ENCODE measurements at regions not wholly inside any gene's neighbourhood (a gene's known extent, or its start where the extent isn't known, plus 50 kb on each side); places are given as distances from the start of the nearest gene placed in this dataset.

- TF ChIP-seq POLR2A (IDR thresholded peaks at IDR 0.05), result no peak
- TF ChIP-seq, protein P1, sequence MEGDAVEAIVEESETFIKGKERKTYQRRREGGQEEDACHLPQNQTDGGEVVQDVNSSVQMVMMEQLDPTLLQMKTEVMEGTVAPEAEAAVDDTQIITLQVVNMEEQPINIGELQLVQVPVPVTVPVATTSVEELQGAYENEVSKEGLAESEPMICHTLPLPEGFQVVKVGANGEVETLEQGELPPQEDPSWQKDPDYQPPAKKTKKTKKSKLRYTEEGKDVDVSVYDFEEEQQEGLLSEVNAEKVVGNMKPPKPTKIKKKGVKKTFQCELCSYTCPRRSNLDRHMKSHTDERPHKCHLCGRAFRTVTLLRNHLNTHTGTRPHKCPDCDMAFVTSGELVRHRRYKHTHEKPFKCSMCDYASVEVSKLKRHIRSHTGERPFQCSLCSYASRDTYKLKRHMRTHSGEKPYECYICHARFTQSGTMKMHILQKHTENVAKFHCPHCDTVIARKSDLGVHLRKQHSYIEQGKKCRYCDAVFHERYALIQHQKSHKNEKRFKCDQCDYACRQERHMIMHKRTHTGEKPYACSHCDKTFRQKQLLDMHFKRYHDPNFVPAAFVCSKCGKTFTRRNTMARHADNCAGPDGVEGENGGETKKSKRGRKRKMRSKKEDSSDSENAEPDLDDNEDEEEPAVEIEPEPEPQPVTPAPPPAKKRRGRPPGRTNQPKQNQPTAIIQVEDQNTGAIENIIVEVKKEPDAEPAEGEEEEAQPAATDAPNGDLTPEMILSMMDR (IDR thresholded peaks at IDR 0.05), result no peak
Observed at GRCh38 chr5:4188704-4189103, 593.1 kb downstream of the IRX1 start.

All from Peyer's patch (tissue), 4 donors.